HL-60 (cell line): ENCODE measurements at regions not wholly inside any gene's neighbourhood (a gene's known extent, or its start where the extent isn't known, plus 50 kb on each side); places are given as distances from the start of the nearest gene placed in this dataset.

Experiments used
- DNase-seq, 2 experiments: peaks; one replicate each; pipeline ENCODE4 v3.0.0-alpha.2; 2010 to 2020; ENCODE audit warnings: low read depth in 1 of 2, low spot score in 1 of 2
- H3K27ac ChIP-seq: fragments of 250-450 bp; sonication (Bioruptor Pico); replicated peaks from 2 replicates; pipeline ENCODE4 v1.5.1; 2020; ENCODE audit warnings: mild to moderate bottlenecking, moderate library complexity
- H3K27me3 ChIP-seq: fragments of 250-450 bp; sonication (Bioruptor Pico); 2 replicates; pipeline ENCODE4 v1.5.1; 2021; ENCODE audit warnings: mild to moderate bottlenecking, moderate library complexity; ENCODE audit not compliant: insufficient read depth, poor library complexity, severe bottlenecking
- H3K4me3 ChIP-seq: replicated peaks from 2 replicates; pipeline ENCODE4 v1.5.1; 2011; ENCODE audit warnings: mild to moderate bottlenecking, control low read depth, low read length; ENCODE audit not compliant: insufficient read depth
- GABPA ChIP-seq: IDR thresholded peaks from 2 replicates; pipeline ENCODE4 v1.6.1; 2012; ENCODE audit warnings: low read depth
- POLR2AphosphoS5 ChIP-seq: IDR thresholded peaks from 2 replicates; pipeline ENCODE4 v1.6.1; 2012; ENCODE audit warnings: low read depth
- REST ChIP-seq: IDR thresholded peaks from 2 replicates; pipeline ENCODE4 v1.6.1; 2012; ENCODE audit warnings: low read depth; ENCODE audit not compliant: insufficient replicate concordance
- SPI1 ChIP-seq: IDR thresholded peaks from 2 replicates; pipeline ENCODE4 v1.6.1; 2012; ENCODE audit warnings: low read depth, mild to moderate bottlenecking, borderline replicate concordance
- TF ChIP-seq, protein P1 (sequence below): IDR thresholded peaks from one replicate; pipeline ENCODE4 v1.5.1; 2011; ENCODE audit warnings: low read length, control low read depth, inconsistent platforms; ENCODE audit not compliant: insufficient read depth

DNA sequence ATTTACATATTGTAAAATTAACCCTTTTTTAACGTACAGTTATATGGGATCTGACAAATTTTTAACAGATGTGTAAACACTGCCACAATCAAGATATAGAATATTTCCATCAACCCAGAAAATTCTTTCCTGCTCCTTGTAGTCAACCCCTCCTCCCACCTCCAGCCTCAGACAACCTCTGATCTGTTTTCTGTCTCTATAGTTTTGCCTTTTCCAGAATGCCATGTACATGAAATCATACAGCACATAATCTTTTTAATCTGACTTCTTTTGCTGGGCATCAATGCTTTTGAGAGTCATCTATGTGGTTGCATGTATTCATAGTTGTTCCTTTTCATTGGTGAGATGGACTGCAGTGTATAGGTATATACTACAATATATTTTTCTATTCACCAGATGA is 153.0 kb downstream of the SMAD6 start:
- Histone ChIP-seq H3K27ac (no peak overlapping the region), H3K27me3 (no peaks in the 10 kb centered on the region)

DNA sequence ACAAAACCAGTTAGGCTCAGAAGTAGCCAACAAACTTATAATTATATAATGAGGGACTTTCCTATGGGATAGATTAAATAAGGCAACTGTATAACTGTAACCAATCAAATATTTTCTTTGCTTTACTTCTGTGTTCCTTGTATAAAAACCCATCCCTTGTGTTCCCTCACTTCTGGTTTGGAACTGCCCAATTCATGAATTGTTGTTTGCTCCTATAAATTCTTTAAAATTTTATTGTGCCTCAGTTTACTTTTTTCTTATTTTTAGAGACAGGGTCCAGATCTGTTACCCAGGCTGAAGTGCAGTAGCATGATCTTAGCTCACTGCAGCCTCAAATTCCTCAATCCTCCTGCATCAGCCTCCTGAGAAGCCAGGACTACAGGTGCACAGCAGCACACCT is 155.7 kb downstream of the SMAD6 start:
- no peak for DNase-seq

More for the DNA sequence above, 153.0 kb downstream of the SMAD6 start:
- TF ChIP-seq POLR2AphosphoS5 (no peak), GABPA (no peak), REST (no peak), SPI1 (no peak)
- TF ChIP-seq, protein P1, sequence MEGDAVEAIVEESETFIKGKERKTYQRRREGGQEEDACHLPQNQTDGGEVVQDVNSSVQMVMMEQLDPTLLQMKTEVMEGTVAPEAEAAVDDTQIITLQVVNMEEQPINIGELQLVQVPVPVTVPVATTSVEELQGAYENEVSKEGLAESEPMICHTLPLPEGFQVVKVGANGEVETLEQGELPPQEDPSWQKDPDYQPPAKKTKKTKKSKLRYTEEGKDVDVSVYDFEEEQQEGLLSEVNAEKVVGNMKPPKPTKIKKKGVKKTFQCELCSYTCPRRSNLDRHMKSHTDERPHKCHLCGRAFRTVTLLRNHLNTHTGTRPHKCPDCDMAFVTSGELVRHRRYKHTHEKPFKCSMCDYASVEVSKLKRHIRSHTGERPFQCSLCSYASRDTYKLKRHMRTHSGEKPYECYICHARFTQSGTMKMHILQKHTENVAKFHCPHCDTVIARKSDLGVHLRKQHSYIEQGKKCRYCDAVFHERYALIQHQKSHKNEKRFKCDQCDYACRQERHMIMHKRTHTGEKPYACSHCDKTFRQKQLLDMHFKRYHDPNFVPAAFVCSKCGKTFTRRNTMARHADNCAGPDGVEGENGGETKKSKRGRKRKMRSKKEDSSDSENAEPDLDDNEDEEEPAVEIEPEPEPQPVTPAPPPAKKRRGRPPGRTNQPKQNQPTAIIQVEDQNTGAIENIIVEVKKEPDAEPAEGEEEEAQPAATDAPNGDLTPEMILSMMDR: no peak
- DNase-seq: no peak
- H3K4me3 ChIP-seq: no peak overlapping the region

DNA sequence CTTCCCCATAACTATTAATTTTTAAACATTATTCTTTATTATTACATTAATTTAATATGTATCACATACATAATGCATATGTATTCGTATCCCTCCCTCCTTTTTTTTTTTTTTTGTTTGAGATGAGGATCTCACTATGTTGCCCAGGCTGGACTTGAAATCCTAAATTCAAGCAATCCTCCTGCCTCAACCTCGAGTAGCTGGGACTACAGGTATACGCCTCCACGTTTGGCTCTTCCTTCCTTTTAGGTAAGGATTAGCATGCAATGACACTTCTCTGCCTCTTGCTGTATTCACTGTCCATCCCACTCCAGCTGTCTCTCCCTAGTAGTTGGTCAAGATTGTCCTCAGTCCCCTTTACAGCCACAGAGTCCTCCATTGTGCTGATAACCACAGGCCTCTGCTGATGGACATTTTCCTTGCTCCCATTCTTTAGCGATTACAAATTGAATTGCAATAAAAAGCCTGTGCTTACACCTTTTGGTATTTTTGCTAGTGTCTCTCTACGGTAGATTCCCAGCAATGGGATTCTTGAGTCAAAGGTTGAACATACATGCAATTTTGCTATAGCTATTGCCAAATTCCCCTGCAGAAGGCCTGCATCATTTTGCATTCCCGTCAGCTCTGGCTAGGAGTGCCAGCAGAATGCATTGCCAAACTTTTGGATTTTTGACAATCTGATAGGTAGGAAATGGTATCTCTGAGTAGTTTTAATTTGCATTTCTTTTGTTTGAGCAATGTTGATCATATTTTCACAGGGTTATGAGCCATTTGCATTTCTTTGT is 156.6 kb downstream of the SMAD6 start:
- no peaks in the 10 kb centered on the region for H3K27me3 ChIP-seq
- H3K27ac ChIP-seq: no peak overlapping the region
- TF ChIP-seq, protein P1: no peak
- TF ChIP-seq GABPA: no peak
- TF ChIP-seq POLR2AphosphoS5: no peak
- no peak for TF ChIP-seq REST
- TF ChIP-seq SPI1: no peak
- H3K4me3 ChIP-seq: no peak overlapping the region
- DNase-seq: no peak

More for the DNA sequence above, 155.7 kb downstream of the SMAD6 start:
- Histone ChIP-seq H3K4me3 (no peak overlapping the region), H3K27me3 (no peaks in the 10 kb centered on the region), H3K27ac (no peak overlapping the region)
- TF ChIP-seq SPI1 (no peak), POLR2AphosphoS5 (no peak), REST (no peak), GABPA (no peak)
- TF ChIP-seq, protein P1: no peak
